ENCODE measurements at regions not wholly inside any gene's neighbourhood (a gene's known extent, or its start where the extent isn't known, plus 50 kb on each side); places are given as distances from the start of the nearest gene placed in this dataset.

GRCh38 chr12:5200278-5201087 lies 156.8 kb downstream of the KCNA5 start:
- TF ChIP-seq CTCF (IDR thresholded peaks at IDR 0.05): peak in 4 of 6 experiments; percentile 46 to 76 (median 70)
- no peak for TF ChIP-seq POLR2A (IDR thresholded peaks at IDR 0.05)

All from Peyer's patch (tissue), 4 donors.